ENCODE measurements at regions not wholly inside any gene's neighbourhood (a gene's known extent, or its start where the extent isn't known, plus 50 kb on each side); places are given as distances from the start of the nearest gene placed in this dataset.
"Not testable (repeated sequence)": the region's sequence is repeated elsewhere in the genome, so short reads cannot be mapped to it uniquely, and the experiment has no call there.

DNA sequence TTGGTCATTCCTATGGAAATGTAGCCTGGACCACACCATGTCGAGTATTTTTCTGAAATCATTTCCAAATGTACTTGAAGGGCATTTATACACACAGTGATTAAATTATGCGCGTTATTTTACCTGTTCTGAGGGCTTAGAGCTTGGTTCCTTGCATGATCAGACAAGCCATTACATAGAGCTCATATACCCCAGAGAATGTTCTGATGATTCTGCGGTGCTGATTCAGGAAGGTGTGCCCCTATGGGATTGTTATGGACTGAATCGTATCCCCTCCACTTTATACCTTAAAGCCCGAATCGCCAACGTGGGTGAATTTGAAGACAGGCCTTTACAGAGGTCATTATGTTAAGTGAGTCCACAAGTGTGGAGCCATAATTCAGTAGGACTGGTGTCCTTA, 848.9 kb downstream of the TRIML1 start:
- H3K27ac ChIP-seq (ENCODE audit: low read depth in 2 of 2, low read length in 2 of 2): no peak overlapping the region
- H3K4me1 ChIP-seq (ENCODE audit: control insufficient read depth in 2 of 2, insufficient read depth in 2 of 2, low read length in 2 of 2): no peaks in the 10 kb centered on the region
- H3K36me3 ChIP-seq (ENCODE audit: control insufficient read depth in 2 of 2, insufficient read depth in 2 of 2, low read length in 2 of 2): no peaks in the 10 kb centered on the region
- no peak overlapping the region for H3K9ac ChIP-seq (ENCODE audit: low read depth in 1 of 2, low read length in 2 of 2)
- no peaks in the 10 kb centered on the region for H3K27me3 ChIP-seq (ENCODE audit: control insufficient read depth in 2 of 2, insufficient read depth in 2 of 2, low read length in 2 of 2)
- H3K4me3 ChIP-seq (ENCODE audit: low read length in 2 of 2): no peak overlapping the region
- no peaks in the 10 kb centered on the region for H3K9me3 ChIP-seq (ENCODE audit: control insufficient read depth in 2 of 2, low read length in 2 of 2)

DNA sequence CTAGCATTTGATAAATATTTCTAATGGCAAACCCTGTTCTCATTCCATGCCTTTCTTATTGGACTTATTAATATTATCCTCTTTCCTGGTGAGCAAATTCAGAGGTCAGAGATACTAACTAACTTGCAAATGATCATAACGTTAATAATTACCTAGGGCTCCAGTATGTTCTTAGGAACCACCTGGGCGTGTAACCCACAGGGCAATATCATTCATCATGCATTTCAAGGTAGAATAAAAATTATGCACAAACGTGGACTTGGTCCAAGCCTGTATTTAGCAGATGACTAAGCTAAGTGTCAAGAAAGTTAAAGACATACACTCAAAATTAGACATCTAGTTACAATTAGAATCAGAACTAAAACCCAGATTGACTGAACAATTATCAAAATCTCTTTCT, 850.1 kb downstream of the TRIML1 start:
- H3K27me3 ChIP-seq (ENCODE audit: control insufficient read depth in 2 of 2, insufficient read depth in 2 of 2, low read length in 2 of 2): no peaks in the 10 kb centered on the region

DNA sequence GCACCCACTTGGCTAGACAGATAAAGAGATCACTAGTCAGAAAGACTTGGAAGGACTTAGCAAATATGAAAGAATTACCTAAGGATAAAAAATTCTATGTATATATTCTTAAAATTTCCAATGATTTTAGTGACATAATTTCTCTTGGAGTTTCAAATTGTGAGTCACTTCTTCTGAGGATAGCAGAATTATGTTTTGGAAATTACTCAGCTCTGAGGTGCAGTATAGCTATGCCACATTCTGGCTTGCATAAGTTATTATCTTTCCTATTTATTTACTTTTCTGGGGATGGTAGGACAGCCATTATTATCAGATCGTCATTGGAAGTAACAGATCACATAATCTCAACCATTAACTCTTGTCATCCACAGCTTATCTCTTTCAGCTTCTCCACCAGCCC, 853.5 kb downstream of the TRIML1 start:
- no peaks in the 10 kb centered on the region for H3K36me3 ChIP-seq (ENCODE audit: control insufficient read depth in 2 of 2, insufficient read depth in 2 of 2, low read length in 2 of 2)
- no peak overlapping the region for H3K9ac ChIP-seq (ENCODE audit: low read depth in 1 of 2, low read length in 2 of 2)
- no peaks in the 10 kb centered on the region for H3K4me1 ChIP-seq (ENCODE audit: control insufficient read depth in 2 of 2, insufficient read depth in 2 of 2, low read length in 2 of 2)
- H3K27me3 ChIP-seq (ENCODE audit: control insufficient read depth in 2 of 2, insufficient read depth in 2 of 2, low read length in 2 of 2): no peaks in the 10 kb centered on the region
- H3K27ac ChIP-seq (ENCODE audit: low read depth in 2 of 2, low read length in 2 of 2): no peak overlapping the region
- no peak overlapping the region for H3K4me3 ChIP-seq (ENCODE audit: low read length in 2 of 2)
- no peaks in the 10 kb centered on the region for H3K9me3 ChIP-seq (ENCODE audit: control insufficient read depth in 2 of 2, low read length in 2 of 2)

More for the DNA sequence above, 850.1 kb downstream of the TRIML1 start:
- H3K9me3 ChIP-seq (ENCODE audit: control insufficient read depth in 2 of 2, low read length in 2 of 2): no peaks in the 10 kb centered on the region
- H3K4me3 ChIP-seq (ENCODE audit: low read length in 2 of 2): no peak overlapping the region
- H3K4me1 ChIP-seq (ENCODE audit: control insufficient read depth in 2 of 2, insufficient read depth in 2 of 2, low read length in 2 of 2): no peaks in the 10 kb centered on the region
- H3K9ac ChIP-seq (ENCODE audit: low read depth in 1 of 2, low read length in 2 of 2): no peak overlapping the region
- no peak overlapping the region for H3K27ac ChIP-seq (ENCODE audit: low read depth in 2 of 2, low read length in 2 of 2)
- H3K36me3 ChIP-seq (ENCODE audit: control insufficient read depth in 2 of 2, insufficient read depth in 2 of 2, low read length in 2 of 2): no peaks in the 10 kb centered on the region

DNA sequence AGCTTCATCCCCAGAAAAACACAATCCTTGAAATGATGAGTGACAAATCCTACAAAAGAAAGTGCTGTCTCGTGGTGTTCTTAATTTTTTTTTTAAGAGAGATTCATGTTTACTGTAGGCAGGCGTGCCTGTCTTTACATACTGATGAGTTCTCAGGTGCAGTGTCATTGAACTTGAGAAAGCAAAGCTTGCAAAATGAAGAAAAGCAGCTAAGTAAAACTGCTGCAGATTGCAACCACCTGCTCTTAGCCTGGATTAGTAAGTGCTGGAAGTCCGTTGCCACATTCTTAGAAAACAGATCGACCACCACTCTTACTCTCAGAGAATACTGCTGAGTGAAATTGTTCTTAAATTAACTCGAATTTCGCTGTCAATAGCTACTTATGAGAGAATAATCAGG, 854.6 kb downstream of the TRIML1 start:
- Histone ChIP-seq H3K36me3 (ENCODE audit: control insufficient read depth in 2 of 2, insufficient read depth in 2 of 2, low read length in 2 of 2) (no peaks in the 10 kb centered on the region), H3K9ac (ENCODE audit: low read depth in 1 of 2, low read length in 2 of 2) (no peak overlapping the region), H3K27ac (ENCODE audit: low read depth in 2 of 2, low read length in 2 of 2) (no peak overlapping the region), H3K4me3 (ENCODE audit: low read length in 2 of 2) (no peak overlapping the region), H3K27me3 (ENCODE audit: control insufficient read depth in 2 of 2, insufficient read depth in 2 of 2, low read length in 2 of 2) (no peaks in the 10 kb centered on the region), H3K4me1 (ENCODE audit: control insufficient read depth in 2 of 2, insufficient read depth in 2 of 2, low read length in 2 of 2) (no peaks in the 10 kb centered on the region), H3K9me3 (ENCODE audit: control insufficient read depth in 2 of 2, low read length in 2 of 2) (no peaks in the 10 kb centered on the region)

DNA sequence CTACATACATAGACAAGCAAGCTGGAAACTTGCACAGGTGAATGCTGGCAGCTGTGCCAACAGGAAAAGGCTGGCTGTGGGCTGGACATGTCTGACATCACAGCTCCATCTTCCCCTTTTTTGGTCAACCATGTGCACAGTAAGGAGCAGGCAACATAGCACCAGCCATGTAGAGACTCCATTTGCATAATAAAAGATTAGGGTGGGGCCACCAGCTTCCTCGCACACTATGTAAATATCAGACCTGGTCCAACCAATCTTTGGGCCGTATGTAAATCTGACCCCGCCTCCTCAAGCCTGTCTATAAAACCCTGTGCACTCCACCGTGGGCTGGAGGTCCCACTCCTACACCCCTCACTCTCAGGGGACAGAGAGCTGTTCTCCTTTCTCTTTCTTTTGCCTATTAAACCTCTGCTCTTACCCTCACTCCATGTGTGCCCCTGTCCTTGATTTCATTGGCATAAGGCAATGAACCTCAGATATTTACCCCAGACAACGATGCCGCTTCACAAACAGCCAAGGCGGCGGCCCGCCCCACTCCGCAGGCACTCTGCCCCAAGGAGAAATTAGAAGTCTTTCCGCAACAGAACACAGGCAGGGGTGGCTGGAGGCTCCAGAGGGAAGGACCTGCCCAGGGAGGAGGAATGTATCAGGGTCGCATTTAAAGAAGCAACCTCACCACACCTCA, 862.2 kb downstream of the TRIML1 start:
- no peaks in the 10 kb centered on the region for H3K9me3 ChIP-seq (ENCODE audit: control insufficient read depth in 2 of 2, low read length in 2 of 2)
- no peaks in the 10 kb centered on the region for H3K36me3 ChIP-seq (ENCODE audit: control insufficient read depth in 2 of 2, insufficient read depth in 2 of 2, low read length in 2 of 2)
- no peaks in the 10 kb centered on the region for H3K27me3 ChIP-seq (ENCODE audit: control insufficient read depth in 2 of 2, insufficient read depth in 2 of 2, low read length in 2 of 2)
- H3K9ac ChIP-seq (ENCODE audit: low read depth in 1 of 2, low read length in 2 of 2): no peak overlapping the region
- H3K4me3 ChIP-seq (ENCODE audit: low read length in 2 of 2): no peak overlapping the region
- no peaks in the 10 kb centered on the region for H3K4me1 ChIP-seq (ENCODE audit: control insufficient read depth in 2 of 2, insufficient read depth in 2 of 2, low read length in 2 of 2)
- H3K27ac ChIP-seq (ENCODE audit: low read depth in 2 of 2, low read length in 2 of 2): no peak overlapping the region

DNA sequence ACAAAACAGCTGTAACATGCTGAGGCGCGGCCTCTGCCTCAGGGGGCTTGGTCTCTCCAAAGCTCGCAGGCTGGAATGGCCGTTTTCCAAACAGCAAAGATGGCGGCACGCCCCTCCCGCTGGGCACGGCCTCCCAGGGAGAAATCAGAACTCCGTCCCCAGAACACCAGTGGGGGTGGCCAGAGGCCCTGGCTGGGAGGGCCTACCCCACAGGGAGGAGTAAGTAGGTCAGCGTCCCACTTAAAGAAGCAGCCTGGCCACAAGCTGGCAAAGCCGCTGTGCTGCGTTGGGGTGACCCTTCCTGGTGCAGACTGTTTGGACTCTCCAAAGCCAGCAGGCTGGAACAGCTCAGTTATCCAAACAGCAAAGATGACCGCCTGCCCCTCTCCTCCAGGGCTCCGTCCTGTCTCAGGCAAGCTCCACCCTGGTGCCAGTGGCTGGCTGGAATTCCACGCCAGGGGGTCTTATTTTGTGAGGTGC, 862.8 kb downstream of the TRIML1 start:
- no peak overlapping the region for H3K9ac ChIP-seq (ENCODE audit: low read depth in 1 of 2, low read length in 2 of 2)
- H3K4me1 ChIP-seq (ENCODE audit: control insufficient read depth in 2 of 2, insufficient read depth in 2 of 2, low read length in 2 of 2): no peaks in the 10 kb centered on the region
- H3K9me3 ChIP-seq (ENCODE audit: control insufficient read depth in 2 of 2, low read length in 2 of 2): no peaks in the 10 kb centered on the region
- no peaks in the 10 kb centered on the region for H3K36me3 ChIP-seq (ENCODE audit: control insufficient read depth in 2 of 2, insufficient read depth in 2 of 2, low read length in 2 of 2)
- H3K4me3 ChIP-seq (ENCODE audit: low read length in 2 of 2): no peak overlapping the region
- no peaks in the 10 kb centered on the region for H3K27me3 ChIP-seq (ENCODE audit: control insufficient read depth in 2 of 2, insufficient read depth in 2 of 2, low read length in 2 of 2)
- no peak overlapping the region for H3K27ac ChIP-seq (ENCODE audit: low read depth in 2 of 2, low read length in 2 of 2)

DNA sequence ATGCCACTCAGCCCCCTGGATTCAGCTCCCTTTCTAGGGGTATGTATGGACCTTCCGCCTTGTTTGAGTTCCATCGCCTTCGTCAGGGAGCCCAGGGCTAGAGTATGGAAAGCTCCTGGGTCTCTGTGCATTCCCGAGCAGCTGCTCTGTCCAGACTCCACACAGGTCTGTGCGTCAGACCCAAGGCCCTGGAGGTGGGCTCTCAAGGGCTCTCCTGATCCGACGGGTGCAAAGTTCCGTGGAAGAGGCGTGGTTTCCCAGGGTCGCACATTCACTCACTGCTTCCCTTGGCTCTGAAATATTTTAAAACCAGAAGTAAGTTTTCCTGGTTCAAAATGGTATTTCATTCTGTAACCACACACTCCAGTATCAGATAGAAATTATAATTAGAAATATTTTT, 863.2 kb downstream of the TRIML1 start:
- Histone ChIP-seq H3K36me3 (ENCODE audit: control insufficient read depth in 2 of 2, insufficient read depth in 2 of 2, low read length in 2 of 2) (no peaks in the 10 kb centered on the region), H3K4me1 (ENCODE audit: control insufficient read depth in 2 of 2, insufficient read depth in 2 of 2, low read length in 2 of 2) (no peaks in the 10 kb centered on the region), H3K9me3 (ENCODE audit: control insufficient read depth in 2 of 2, low read length in 2 of 2) (no peaks in the 10 kb centered on the region), H3K27ac (ENCODE audit: low read depth in 2 of 2, low read length in 2 of 2) (no peak overlapping the region), H3K4me3 (ENCODE audit: low read length in 2 of 2) (no peak overlapping the region), H3K9ac (ENCODE audit: low read depth in 1 of 2, low read length in 2 of 2) (no peak overlapping the region), H3K27me3 (ENCODE audit: control insufficient read depth in 2 of 2, insufficient read depth in 2 of 2, low read length in 2 of 2) (no peaks in the 10 kb centered on the region)

DNA sequence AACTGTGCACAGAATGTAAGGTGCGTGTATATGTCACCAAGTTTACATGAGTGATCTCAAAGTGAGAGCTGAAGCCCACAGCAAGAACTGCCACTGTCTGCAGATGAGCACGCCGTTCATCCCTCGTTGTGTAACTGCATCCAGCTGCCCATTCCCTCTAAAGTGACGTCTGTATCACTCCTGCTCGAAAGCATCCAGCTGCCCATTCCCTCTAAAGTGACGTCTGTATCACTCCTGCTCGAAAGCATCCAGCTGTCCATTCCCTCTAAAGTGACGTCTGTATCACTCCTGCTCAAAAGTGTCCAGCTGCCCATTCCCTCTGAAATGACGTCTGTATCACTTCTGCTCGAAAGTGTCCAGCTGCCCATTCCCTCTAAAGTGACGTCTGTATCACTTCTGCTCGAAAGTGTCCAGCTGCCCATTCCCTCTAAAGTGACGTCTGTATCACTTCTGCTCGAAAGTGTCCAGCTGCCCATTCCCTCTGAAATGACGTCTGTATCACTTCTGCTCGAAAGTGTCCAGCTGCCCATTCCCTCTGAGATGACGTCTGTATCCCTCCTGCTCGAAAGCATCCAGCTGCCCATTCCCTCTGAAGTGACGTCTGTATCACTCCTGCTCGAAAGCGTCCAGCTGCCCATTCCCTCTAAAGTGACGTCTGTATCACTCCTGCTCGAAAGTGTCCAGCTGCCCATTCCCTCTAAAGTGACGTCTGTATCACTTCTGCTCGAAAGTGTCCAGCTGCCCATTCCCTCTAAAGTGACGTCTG, 871.4 kb downstream of the TRIML1 start:
- H3K4me3 ChIP-seq (ENCODE audit: low read length in 2 of 2); H3K9me3 ChIP-seq (ENCODE audit: control insufficient read depth in 2 of 2, low read length in 2 of 2); H3K9ac ChIP-seq (ENCODE audit: low read depth in 1 of 2, low read length in 2 of 2); H3K4me1 ChIP-seq (ENCODE audit: control insufficient read depth in 2 of 2, insufficient read depth in 2 of 2, low read length in 2 of 2); H3K27ac ChIP-seq (ENCODE audit: low read depth in 2 of 2, low read length in 2 of 2); H3K27me3 ChIP-seq (ENCODE audit: control insufficient read depth in 2 of 2, insufficient read depth in 2 of 2, low read length in 2 of 2); H3K36me3 ChIP-seq (ENCODE audit: control insufficient read depth in 2 of 2, insufficient read depth in 2 of 2, low read length in 2 of 2): not testable (repeated sequence)

DNA sequence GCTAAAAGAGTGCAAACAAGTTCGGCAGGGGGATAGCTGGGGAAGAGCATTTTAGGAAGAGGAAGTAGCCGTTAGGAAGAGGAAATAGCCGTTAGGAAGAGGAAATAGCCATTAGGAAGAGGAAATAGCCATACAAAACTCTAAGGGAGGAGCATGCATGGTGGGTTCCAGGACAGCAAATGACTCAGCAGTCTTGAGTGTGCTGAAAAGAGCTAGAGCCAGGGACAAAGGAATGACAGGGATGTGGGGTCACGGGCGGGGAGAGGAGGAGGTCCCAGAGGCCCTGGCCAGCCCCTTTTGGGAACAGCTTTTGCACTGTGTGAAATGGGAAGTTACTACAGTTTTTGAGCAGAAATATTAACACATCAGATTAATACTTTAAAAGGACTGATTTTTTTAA, 882.6 kb downstream of the TRIML1 start:
- Histone ChIP-seq H3K9me3 (ENCODE audit: control insufficient read depth in 2 of 2, low read length in 2 of 2) (peaks cover 0 to 4% of the 10 kb centered on the region in 2 donors), H3K4me3 (ENCODE audit: low read length in 2 of 2) (no peak overlapping the region), H3K4me1 (ENCODE audit: control insufficient read depth in 2 of 2, insufficient read depth in 2 of 2, low read length in 2 of 2) (no peaks in the 10 kb centered on the region), H3K9ac (ENCODE audit: low read depth in 1 of 2, low read length in 2 of 2) (no peak overlapping the region), H3K27ac (ENCODE audit: low read depth in 2 of 2, low read length in 2 of 2) (no peak overlapping the region), H3K36me3 (ENCODE audit: control insufficient read depth in 2 of 2, insufficient read depth in 2 of 2, low read length in 2 of 2) (no peaks in the 10 kb centered on the region), H3K27me3 (ENCODE audit: control insufficient read depth in 2 of 2, insufficient read depth in 2 of 2, low read length in 2 of 2) (no peaks in the 10 kb centered on the region)

DNA sequence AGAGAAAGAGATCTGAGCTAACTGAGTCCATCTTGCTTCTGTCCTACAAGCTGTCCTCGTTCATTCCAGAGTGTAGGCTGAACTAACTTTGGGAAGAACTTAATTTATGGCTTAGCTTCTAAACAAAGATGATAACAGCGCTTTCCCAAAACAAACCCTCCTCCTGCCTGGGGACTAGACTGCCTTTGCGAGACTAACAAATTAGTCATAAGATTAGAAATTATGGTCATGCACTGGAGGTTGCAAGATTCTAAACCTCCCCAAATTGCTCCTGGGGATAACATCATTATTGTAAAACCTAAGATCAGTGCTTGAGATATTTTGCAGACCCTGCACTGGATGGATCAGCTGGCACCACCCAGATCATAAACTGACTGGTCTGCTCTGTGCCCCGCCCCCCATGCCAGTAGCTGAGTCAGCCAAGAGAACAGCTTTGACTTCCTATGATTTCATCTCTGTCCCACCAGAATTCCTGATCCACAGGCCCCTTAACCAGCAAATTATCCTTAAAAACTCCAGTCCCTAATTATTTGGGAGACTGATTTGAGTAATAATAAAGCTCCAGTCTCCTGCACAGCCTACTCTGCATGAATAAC, 883.3 kb downstream of the TRIML1 start:
- no peak overlapping the region for H3K27ac ChIP-seq (ENCODE audit: low read depth in 2 of 2, low read length in 2 of 2)
- no peaks in the 10 kb centered on the region for H3K4me1 ChIP-seq (ENCODE audit: control insufficient read depth in 2 of 2, insufficient read depth in 2 of 2, low read length in 2 of 2)
- H3K36me3 ChIP-seq (ENCODE audit: control insufficient read depth in 2 of 2, insufficient read depth in 2 of 2, low read length in 2 of 2): no peaks in the 10 kb centered on the region
- H3K9me3 ChIP-seq (ENCODE audit: control insufficient read depth in 2 of 2, low read length in 2 of 2): peaks cover 0 to 4% of the 10 kb centered on the region in 2 donors
- H3K27me3 ChIP-seq (ENCODE audit: control insufficient read depth in 2 of 2, insufficient read depth in 2 of 2, low read length in 2 of 2): no peaks in the 10 kb centered on the region
- H3K9ac ChIP-seq (ENCODE audit: low read depth in 1 of 2, low read length in 2 of 2): no peak overlapping the region
- H3K4me3 ChIP-seq (ENCODE audit: low read length in 2 of 2): no peak overlapping the region

All from mucosa of rectum (tissue), 2 donors.